Endothelial cell of umbilical vein (primary cell): ENCODE measurements at regions not wholly inside any gene's neighbourhood (a gene's known extent, or its start where the extent isn't known, plus 50 kb on each side); places are given as distances from the start of the nearest gene placed in this dataset.

Experiments
- BruUV-seq: library from RNA; stranded (reverse); fragments of 400-500 nt; replicated peaks from 2 replicates; lab custom pipeline; 2021; lab: Mats Ljungman, UMichigan
- CTCF ChIA-PET: fragments of 300-600, 350-600 bp; sonication (Branson Sonifier 250); formaldehyde crosslinking; loops from one replicate; lab custom pipeline; 2021; ENCODE audit warnings: antibody characterized with exemption, inconsistent platforms; lab: Charles Lee
- POLR2A ChIA-PET: fragments of 300-600, 350-600 bp; sonication (Branson Sonifier 250); formaldehyde crosslinking; loops from one replicate; lab custom pipeline; 2021; ENCODE audit warnings: antibody characterized with exemption, inconsistent platforms; lab: Charles Lee
- DNase-seq: peaks from one replicate; pipeline ENCODE4 v3.0.0-alpha.2; 2011; ENCODE audit warnings: low read depth, low spot score
- FAIRE-seq: peaks from 2 replicates; lab custom pipeline; 2011; peaks lifted over from hg19 to GRCh38; lab: Jason Lieb, UNC
- H2AFZ ChIP-seq: 2 replicates; pipeline ENCODE4 v1.6.0; 2012; ENCODE audit warnings: low read depth, low read length, control low read depth, inconsistent platforms
- H3K27ac ChIP-seq: 2 replicates; pipeline ENCODE4 v1.5.1; 2011; ENCODE audit warnings: low read depth, mild to moderate bottlenecking, control low read depth, low read length, moderate library complexity; ENCODE audit not compliant: insufficient read depth
- H3K27me3 ChIP-seq, 2 experiments: 2 replicates each; pipeline versions ENCODE4 v1.6.0 to v1.6.1; 2011; ENCODE audit warnings: low read length in 2 of 2, mixed read lengths in 1 of 2; ENCODE audit not compliant: control insufficient read depth in 2 of 2, insufficient read depth in 2 of 2
- H3K36me3 ChIP-seq, 2 experiments: 2 replicates in 1 of 2; 3 replicates in 1 of 2; pipeline ENCODE4 v1.5.1; 2011; ENCODE audit warnings: low read length in 2 of 2, mild to moderate bottlenecking in 1 of 2, moderate library complexity in 1 of 2; ENCODE audit not compliant: control insufficient read depth in 2 of 2, insufficient read depth in 2 of 2; ENCODE audit errors: extremely low read depth in 1 of 2
- H3K4me1 ChIP-seq: 3 replicates; pipeline ENCODE4 v1.5.1; 2011; ENCODE audit warnings: mild to moderate bottlenecking, low read length; ENCODE audit not compliant: control insufficient read depth, insufficient read depth; ENCODE audit errors: extremely low read depth
- H3K4me2 ChIP-seq: 2 replicates; pipeline ENCODE4 v1.6.1; 2011; ENCODE audit warnings: low read length, control low read depth, mixed read lengths; ENCODE audit not compliant: insufficient read depth
- H3K4me3 ChIP-seq, 3 experiments: fragments of 200-600 bp in 1 of 3; sonication (generic), shearing (Covaris generic) in 1 of 3; replicated peaks in 1 of 3; 2 replicates each; pipeline ENCODE4 v1.5.1; 2011 to 2016; ENCODE audit warnings: control low read depth in 3 of 3, low read length in 3 of 3, mild to moderate bottlenecking in 2 of 3, inconsistent platforms in 1 of 3, low read depth in 1 of 3, moderate library complexity in 1 of 3; ENCODE audit not compliant: insufficient read depth in 1 of 3
- H3K79me2 ChIP-seq: 2 replicates; pipeline ENCODE4 v1.6.0; 2012; ENCODE audit warnings: low read length, inconsistent platforms; ENCODE audit not compliant: control insufficient read depth, insufficient read depth
- H3K9ac ChIP-seq: replicated peaks from 2 replicates; pipeline ENCODE3; 2011; ENCODE audit warnings: low read length, control low read depth; ENCODE audit not compliant: insufficient read depth; ENCODE audit errors: extremely low read depth
- H3K9me1 ChIP-seq: replicated peaks from 3 replicates; pipeline ENCODE4 v1.6.0; 2011; ENCODE audit warnings: mild to moderate bottlenecking, low read length; ENCODE audit not compliant: control insufficient read depth, insufficient read depth; ENCODE audit errors: extremely low read depth
- H3K9me3 ChIP-seq: replicated peaks from 2 replicates; pipeline ENCODE4 v1.5.1; 2012; ENCODE audit warnings: low read length, inconsistent platforms; ENCODE audit not compliant: control insufficient read depth, insufficient read depth
- H4K20me1 ChIP-seq: replicated peaks from 2 replicates; pipeline ENCODE3; 2011; ENCODE audit warnings: mild to moderate bottlenecking, low read length; ENCODE audit not compliant: control insufficient read depth, insufficient read depth; ENCODE audit errors: extremely low read depth
- EZH2 ChIP-seq: IDR thresholded peaks from 2 replicates; pipeline ENCODE4 v1.6.1; 2012; ENCODE audit warnings: borderline replicate concordance, low read depth, mild to moderate bottlenecking, moderate library complexity, low read length, inconsistent platforms; ENCODE audit not compliant: severe bottlenecking
- FOS ChIP-seq: IDR thresholded peaks from 2 replicates; pipeline ENCODE4 v1.6.1; 2011; ENCODE audit warnings: mild to moderate bottlenecking, low read length, moderate library complexity, borderline replicate concordance; ENCODE audit not compliant: insufficient read depth
- GATA2 ChIP-seq: IDR thresholded peaks from 2 replicates; pipeline ENCODE4 v1.7.0; 2011; ENCODE audit warnings: low read depth, mild to moderate bottlenecking, moderate library complexity, mixed read lengths, low read length; ENCODE audit not compliant: insufficient read length, insufficient read depth
- JUN ChIP-seq: IDR thresholded peaks from 2 replicates; pipeline ENCODE4 v1.6.1; 2011; ENCODE audit warnings: borderline replicate concordance, low read depth; ENCODE audit not compliant: insufficient read length, insufficient read depth
- MYC ChIP-seq: IDR thresholded peaks from one replicate; pipeline ENCODE4 v1.6.1; 2011; ENCODE audit warnings: mild to moderate bottlenecking, low read depth, low read length
- POLR2A ChIP-seq: IDR thresholded peaks from 2 replicates; pipeline ENCODE4 v1.6.1; 2012; ENCODE audit warnings: low read depth, mild to moderate bottlenecking, control low read depth, low read length
- POLR2AphosphoS5 ChIP-seq: IDR thresholded peaks from 2 replicates; pipeline ENCODE4 v1.6.1; 2012; ENCODE audit warnings: low read depth, mild to moderate bottlenecking, control low read depth, low read length, moderate library complexity; ENCODE audit not compliant: insufficient read depth
- dilution Hi-C: fragments of 300-500 bp; cut with MboI; formaldehyde crosslinking; loops from one replicate; pipeline ENCODE4 v1.15.0; 2019; ENCODE audit warnings: low sequenced_read_pairs; ENCODE audit not compliant: extremely low pct_ligation_motif_present
- intact Hi-C: fragments of 100-400 bp; cut with micrococcal nuclease; formaldehyde crosslinking; loops from one replicate; pipeline ENCODE4 v1.10.0; 2022
- TF ChIP-seq, protein P1 (sequence below), 2 donors: IDR thresholded peaks; 1 replicate in 1 of 2; 2 replicates in 1 of 2; pipeline ENCODE4 v1.5.1; 2011; ENCODE audit warnings: low read length in 2 of 2, mild to moderate bottlenecking in 2 of 2, moderate library complexity in 2 of 2, control low read depth in 1 of 2, inconsistent platforms in 1 of 2, low read depth in 1 of 2; ENCODE audit not compliant: insufficient read depth in 1 of 2; ENCODE audit errors: extremely low read depth in 1 of 2

DNA sequence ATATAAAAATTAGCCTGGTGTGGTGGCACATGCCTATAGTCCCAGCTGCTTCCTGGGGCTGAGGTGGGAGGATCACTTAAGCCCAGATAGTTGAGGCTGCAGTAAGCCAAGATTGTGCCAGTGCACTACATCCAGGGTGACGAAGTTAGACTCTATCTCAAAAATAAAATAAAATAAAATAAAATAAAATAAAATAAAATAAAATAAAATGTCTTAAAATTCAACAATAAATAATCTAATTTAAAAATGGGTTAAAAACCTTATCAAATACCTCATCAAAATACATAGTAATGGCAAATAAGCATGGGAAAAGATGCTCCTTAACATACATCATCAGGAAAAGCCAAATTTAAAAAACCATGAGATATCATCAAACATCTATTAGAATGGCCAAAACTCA lies 760.2 kb upstream of the AGA start:
- Histone ChIP-seq H3K36me3 (no peaks in the 10 kb centered on the region), H3K27me3 (no peaks in the 10 kb centered on the region), H3K79me2 (no peaks in the 10 kb centered on the region), H4K20me1 (no peaks in the 10 kb centered on the region), H3K9me1 (no peaks in the 10 kb centered on the region), H3K9ac (no peak overlapping the region), H3K4me2 (no peak overlapping the region), H3K27ac (no peak overlapping the region), H3K4me3 (no peak overlapping the region), H2AFZ (no peak overlapping the region), H3K4me1 (no peaks in the 10 kb centered on the region), H3K9me3 (peaks cover 4% of the 10 kb centered on the region)
- dilution Hi-C loops: no loop called here
- intact Hi-C loops: no loop called here
- FAIRE-seq: no peak
- CTCF ChIA-PET: no interaction called here
- no peak for DNase-seq
- TF ChIP-seq POLR2AphosphoS5 (no peak), MYC (no peak), FOS (no peak), JUN (no peak), EZH2 (no peak), GATA2 (no peak), POLR2A (no peak)
- no TSS peak for BruUV-seq
- POLR2A ChIA-PET: no interaction called here

DNA sequence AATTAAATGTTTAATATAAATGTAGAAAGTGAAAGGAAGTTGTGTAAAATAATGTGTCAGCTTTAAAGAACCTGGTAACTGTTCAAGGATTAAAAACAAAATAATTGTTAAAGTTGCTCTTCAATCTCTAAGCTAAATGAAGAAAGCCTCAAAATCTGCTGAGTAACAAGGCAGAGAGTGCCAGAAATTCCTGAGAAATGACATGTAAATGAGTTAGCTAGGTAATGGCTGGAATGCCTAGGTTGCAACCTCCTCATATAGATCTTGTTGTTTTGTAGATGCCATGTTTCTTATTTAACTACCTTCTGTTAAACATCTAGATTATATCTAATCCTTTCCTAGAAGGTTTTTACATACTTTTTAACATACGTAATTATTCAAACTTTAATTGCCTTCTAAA lies 763.6 kb upstream of the AGA start:
- BruUV-seq: no TSS peak
- Histone ChIP-seq H3K27ac (no peak overlapping the region), H3K9ac (no peak overlapping the region), H3K4me3 (no peak overlapping the region), H3K27me3 (no peaks in the 10 kb centered on the region), H3K36me3 (no peaks in the 10 kb centered on the region), H2AFZ (no peak overlapping the region), H3K4me1 (no peaks in the 10 kb centered on the region), H4K20me1 (no peaks in the 10 kb centered on the region), H3K9me1 (no peaks in the 10 kb centered on the region), H3K4me2 (no peak overlapping the region), H3K9me3 (no peaks in the 10 kb centered on the region), H3K79me2 (no peaks in the 10 kb centered on the region)
- DNase-seq: no peak
- TF ChIP-seq, protein P1, sequence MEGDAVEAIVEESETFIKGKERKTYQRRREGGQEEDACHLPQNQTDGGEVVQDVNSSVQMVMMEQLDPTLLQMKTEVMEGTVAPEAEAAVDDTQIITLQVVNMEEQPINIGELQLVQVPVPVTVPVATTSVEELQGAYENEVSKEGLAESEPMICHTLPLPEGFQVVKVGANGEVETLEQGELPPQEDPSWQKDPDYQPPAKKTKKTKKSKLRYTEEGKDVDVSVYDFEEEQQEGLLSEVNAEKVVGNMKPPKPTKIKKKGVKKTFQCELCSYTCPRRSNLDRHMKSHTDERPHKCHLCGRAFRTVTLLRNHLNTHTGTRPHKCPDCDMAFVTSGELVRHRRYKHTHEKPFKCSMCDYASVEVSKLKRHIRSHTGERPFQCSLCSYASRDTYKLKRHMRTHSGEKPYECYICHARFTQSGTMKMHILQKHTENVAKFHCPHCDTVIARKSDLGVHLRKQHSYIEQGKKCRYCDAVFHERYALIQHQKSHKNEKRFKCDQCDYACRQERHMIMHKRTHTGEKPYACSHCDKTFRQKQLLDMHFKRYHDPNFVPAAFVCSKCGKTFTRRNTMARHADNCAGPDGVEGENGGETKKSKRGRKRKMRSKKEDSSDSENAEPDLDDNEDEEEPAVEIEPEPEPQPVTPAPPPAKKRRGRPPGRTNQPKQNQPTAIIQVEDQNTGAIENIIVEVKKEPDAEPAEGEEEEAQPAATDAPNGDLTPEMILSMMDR (IDR thresholded peaks at IDR 0.05; ENCODE audit: extremely low read depth in 1 of 2, insufficient read depth in 1 of 2, low read depth in 1 of 2, low read length in 2 of 2): no peak
- POLR2A ChIA-PET: no interaction called here
- dilution Hi-C loops (no loop called here), intact Hi-C loops (no loop called here)
- no peak for FAIRE-seq
- CTCF ChIA-PET: no interaction called here
